Left renal cortex interstitium (tissue), 4 donors: ENCODE measurements at regions not wholly inside any gene's neighbourhood (a gene's known extent, or its start where the extent isn't known, plus 50 kb on each side); places are given as distances from the start of the nearest gene placed in this dataset.
"Not testable (repeated sequence)": the region's sequence is repeated elsewhere in the genome, so short reads cannot be mapped to it uniquely, and the experiment has no call there.

Source experiments
- DNase-seq, 4 donors: peaks; one replicate each; pipeline ENCODE4 v3.0.0-alpha.2; 2013; ENCODE audit warnings: low read depth in 4 of 4, low spot score in 2 of 4, missing footprints in 1 of 4

DNA sequence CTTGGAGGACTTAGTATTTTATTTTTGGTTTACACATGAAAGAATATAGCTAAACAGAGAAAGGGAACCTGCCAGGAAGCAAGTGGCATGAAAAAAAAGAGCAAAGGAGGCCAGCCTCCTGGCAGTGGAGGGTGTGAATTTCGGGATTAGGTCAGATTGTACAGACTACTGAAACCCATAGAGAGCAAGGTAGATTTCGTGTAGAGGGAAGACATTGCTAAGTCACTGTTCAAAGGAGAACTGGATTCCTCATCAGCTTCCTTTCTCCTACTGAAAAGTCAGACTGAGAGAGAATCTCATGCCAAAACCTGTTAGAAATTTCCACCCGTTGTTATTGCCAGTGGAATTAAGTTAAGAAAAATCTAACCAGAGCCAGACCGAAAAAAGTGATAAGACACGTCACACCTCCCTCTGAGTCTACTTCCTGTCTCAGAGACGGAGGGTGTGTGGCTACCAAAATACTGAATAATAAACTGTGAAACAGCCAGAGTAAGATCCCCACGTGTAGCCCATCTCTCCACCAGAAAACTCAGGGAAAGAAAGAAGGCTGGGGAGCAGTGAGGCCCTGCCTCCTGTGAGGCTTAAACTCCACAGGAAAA, 118.8 kb downstream of the SKIDA1 start:
- DNase-seq, result no peak

DNA sequence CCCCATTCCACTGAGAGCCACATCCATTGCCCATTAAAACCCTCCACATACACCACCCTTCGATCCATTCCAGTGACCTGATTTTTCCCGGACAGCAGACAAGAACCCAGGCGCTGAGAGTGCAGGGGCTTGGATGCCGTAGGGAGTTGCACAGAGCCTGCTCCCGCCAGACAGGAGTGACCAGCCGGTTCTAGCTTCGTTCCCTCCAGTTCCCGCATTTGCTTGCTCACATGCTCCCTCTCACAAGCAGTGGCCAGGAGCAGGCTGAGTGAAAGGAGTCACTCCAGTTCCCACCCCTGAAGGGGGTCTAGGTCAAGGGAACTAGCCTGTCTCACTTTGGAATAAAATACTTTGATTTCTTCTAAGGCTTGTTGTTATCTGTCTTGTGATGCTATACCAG, 119.5 kb downstream of the SKIDA1 start:
- DNase-seq, result no peak

DNA sequence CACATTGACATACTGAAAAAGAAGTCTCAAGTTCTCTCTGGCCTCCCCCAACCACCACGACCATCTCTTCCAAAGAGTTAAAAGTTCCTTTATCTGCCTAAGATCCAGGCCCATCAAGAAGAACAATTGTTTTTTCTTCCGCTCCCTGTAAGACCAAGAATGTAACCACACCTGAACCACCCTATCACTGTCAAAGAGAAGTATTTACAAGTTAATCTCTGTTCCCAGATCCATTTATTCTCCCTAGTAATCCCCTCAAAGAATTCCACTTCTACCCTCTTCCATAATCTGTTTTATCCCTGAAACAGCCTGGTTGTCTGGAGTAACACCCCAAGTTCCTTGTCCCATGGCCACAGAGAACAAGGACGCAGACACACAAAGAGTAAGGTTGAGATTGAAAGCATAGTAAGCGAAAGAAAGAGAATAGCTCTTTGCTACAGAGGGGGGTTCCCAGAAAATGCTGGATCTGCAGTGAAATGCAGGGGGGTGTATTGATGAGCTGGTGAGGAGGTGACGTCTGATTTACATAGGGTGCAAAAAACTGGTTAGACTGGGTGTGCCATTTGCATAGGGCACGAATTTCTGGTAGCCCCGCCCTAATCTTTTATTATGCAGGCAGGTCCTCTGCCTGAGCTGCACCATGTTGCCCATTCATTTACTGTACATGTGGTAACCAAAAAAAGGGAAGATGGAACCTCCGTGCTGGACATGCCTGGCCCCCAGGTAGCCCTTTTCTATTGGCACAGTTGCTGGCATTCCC, 122.0 kb downstream of the SKIDA1 start:
- DNase-seq, result no peak

DNA sequence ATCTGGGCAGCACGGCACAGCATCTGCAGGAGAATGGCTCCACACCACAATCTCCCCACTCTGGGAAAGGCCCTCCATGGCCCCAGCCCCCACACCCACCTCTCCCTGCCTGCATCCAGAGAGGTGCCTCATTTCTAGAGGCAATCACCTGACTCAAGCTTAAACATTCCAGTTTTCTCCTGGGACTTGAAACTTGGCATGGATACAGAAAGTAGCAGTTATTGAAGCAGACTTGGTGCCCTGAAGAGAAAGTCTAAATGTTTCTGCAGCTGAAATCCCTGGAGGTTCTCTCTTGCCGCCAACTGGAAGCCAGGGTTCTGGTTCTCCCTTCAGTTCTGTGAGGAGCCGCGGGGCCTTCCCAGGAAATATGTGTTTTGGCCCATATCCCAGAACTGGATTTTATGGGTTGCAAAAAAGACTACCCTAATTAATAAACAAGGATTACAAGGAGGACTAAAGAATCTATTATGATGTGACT, 122.8 kb downstream of the SKIDA1 start:
- no peak for DNase-seq

DNA sequence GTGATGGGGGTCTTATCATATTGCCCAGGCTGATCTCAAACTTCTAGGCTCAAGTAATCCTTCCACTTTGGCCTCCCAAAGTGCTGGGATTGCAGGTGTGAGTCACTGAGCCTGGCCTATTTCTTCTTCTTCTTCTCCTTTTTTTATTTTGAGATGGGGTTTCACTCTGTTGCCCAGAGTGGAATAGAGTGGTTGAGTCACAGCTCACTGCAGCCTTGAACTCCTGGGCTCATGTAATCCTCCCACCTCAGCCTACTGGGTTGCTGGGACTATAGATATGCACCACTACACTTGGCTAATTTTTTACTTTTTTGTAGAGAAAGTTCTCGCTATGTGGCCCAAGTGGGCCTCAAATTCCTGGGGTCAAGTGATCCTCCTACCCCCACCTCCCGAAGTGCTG, 124.3 kb downstream of the SKIDA1 start:
- no peak for DNase-seq

DNA sequence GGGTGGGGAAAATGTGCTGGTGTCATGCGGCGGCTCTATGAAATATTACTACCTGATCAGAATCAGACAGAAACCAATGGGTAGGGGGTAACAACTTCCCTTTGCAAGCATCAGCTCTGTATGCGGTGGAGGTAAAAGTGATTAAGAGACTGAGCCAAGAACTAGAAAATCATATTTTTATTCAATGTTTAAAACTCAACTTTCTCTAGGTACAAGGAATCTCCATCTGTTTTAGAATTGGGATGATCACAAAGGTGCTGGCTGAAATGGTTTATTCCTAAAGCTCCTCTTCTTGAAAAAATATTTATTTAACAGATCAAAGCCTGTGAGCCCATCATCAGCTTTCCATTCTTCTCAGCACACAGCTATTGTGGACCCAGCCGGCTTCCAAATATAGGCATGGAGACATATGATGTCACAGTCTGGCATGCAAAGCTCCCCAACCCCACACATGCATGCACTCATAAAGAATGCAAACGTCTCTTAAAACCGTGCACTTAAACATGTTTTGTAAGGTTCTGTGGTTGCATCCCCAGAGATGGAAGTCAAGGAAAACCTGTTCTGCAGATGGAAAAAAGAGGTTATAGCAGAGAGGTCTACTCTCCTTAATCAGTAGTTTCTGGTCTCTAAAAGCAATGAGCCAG, 126.0 kb downstream of the SKIDA1 start:
- peak in 2 of 4 donors; percentile 42 to 62 for DNase-seq

DNA sequence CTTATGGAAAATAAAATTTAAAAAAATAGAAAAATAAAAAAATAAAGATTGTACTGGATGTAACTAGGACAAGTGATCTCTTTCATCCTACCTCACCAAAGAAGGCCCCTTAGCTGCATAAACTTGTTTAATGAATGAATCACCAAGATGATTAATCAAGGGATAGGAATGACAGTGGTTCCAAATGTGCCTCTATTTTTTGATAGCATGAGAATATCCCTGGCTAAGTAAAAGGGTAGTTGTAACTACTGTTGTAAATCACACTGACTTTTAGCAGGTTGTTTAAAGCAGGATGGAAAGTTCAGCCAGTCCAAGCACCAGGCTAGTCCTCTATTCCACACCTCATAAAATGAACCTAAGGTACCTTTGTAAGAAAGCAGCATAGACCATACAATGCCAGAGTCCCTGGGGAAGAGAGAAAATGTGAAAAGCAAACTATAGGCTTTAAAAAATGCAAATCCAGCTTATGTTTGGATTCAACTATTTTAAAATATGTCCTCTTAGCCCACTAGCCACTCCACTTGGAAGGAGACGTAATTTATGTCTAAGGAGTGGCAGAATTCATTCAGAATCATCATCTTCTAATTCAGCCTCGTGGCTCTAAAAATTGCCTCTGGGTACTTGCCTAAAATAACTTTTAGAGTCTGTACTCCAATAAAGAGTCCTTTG, 126.8 kb downstream of the SKIDA1 start:
- no peak for DNase-seq

DNA sequence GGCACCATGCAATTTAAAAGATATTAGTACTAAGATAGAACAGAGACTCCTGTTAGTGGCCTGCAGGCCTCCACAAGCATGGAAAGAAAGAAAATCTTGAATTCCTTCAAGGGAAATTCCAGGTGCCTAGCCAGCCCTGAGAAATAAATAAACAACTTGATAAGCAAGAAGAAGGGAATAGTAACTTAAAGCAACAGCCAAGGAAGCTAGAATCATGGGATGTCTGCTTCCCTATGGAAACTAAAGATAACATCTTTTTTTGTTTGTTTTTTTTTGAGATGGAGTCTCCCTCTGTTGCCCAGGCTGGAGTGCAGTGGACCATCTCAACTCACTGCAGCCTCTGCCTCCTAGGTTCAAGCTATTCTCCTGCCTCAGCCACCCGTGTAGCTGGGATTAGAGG, 128.6 kb downstream of the SKIDA1 start:
- DNase-seq, result no peak

DNA sequence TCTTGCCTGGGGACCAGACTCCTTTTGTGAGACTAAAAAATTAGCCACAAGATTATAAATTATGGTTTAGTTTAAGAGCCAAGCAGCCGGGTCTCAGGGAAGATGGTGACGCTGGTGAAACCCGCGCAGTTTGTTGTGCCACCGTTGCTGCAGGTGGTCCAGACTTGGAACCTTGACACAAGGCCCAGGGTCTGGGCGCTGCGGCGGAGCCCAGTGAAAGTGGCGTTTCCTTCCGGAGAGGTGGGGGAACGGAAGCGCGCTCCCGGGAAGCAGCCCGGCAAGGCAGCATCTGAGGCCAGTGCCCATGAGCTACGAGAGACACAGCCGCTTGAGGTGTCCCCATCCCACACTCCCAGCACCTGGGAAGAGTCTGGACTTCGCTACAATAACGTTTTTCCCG, 131.6 kb downstream of the SKIDA1 start:
- DNase-seq, result no peak

DNA sequence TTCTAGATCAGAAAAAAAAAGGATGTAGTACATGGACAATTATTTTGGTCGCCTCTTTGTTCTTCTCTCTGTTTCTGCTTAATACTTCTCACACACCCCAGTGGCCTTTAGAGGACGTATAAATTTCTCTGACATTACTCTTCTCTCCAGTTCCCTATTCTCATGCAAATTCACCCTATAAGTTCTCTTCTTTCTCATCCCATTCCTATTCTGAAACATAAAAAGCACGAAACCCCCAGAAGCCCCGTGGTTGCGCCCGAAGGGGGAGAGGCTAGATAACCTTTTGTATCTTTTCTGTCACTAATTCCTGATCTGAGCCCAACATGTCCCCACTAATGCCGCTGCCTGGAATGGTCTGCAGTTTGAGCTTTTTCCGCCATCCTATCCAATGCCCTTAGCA, 136.9 kb downstream of the SKIDA1 start:
- no peak for DNase-seq

DNA sequence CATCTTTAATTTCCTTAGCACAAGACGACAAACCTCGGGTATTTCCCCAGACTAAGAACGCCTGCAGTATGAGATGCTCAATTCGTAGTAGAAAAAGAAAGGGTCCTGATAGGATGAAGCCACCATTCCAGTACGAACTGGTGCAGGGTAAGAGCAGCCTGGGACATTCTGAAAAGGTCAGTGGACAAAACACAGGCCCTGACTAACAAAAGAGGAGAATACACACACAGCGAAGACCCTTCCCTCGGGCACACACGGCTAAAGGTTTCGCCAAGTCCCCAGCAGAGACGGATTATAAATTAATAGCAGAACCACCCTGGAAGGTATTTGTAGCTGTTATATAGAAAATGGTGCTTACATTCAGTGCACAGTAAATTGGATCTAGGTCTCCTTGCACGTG, 137.6 kb downstream of the SKIDA1 start:
- DNase-seq, result no peak

DNA sequence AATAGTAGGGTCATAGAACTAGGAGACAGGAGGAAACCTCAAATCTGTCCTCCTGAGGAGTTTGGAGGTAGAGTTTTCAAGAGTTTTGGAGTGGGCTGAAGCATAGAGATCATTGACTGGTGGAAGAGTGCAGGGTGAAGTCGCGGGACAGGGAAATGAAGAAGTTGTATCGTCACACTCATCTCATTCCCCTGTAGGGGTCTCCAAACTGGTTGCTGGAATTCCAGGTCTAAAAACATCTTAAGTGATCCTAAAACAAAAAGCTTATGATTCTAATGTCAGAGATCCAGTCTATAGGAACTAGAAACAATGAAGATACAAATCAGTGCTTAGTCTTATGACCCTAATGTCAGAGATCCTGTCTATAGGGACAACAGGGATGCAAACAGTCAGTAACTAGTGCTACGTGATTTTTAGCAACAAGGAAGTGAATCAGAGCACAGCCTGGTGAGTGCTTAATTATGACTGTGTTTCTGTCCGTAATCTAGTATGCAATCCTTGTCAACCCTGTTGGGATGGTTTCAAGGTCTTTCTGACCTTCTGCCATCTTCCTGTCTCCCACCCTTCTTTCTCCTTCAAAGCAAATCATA, 139.4 kb downstream of the SKIDA1 start:
- no peak for DNase-seq

DNA sequence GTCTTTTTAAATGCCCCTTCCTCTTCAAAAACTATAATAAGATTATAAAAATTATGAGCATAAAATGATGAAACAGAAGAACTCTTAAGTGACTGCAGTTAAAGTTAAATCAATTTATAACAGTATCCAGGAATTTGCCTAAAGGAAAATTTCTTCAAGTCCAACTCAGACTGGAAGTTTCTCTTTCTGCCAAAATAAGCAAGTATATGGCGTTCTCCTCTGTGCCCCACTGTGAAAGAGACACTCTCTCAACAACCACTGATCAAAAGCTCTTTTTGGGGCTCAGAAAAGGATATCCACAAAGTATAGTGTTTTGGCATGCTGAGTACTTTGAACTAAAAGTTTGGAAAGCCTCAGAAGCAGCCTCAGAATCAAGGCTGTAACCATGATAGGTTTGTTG, 139.9 kb downstream of the SKIDA1 start:
- DNase-seq, result no peak

DNA sequence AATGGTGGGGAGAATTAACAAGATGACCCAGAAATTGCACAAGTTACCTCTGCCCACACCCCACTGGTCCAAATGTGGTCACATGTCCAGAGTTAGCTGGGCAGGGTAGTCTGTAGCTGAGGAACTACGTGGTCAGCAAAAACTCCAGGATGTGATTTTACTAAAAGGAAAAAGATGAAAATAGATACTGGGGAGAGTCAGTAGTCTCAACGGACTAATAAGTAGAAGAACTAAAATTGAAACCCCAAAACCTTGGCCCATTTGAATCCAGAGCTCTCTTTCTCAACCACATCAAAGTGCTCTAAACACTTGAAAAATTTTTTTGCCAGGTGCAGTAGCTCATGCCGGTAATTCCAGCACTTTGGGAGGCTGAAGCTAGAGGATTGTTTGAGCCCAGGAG, 146.3 kb downstream of the SKIDA1 start:
- DNase-seq, result no peak

DNA sequence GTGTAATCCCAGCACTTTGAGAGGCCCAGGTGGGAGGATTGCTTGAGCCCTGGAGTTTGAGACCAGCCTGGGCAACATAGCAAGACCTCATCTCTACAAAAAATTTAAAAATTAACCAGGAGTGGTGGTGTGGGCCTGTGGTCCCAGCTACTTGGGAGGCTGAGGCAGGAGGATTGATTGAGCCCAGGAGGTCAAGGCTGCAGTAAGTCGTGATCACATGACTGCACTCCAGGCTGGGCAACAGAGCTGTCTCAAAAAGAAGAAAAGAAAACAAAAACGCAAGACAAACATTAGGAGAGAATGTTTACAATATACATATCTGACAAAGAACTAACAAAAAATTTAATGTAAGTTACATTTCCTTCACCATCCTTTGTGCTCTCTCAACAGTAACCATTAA, 150.2 kb downstream of the SKIDA1 start:
- DNase-seq, result not testable (repeated sequence)

DNA sequence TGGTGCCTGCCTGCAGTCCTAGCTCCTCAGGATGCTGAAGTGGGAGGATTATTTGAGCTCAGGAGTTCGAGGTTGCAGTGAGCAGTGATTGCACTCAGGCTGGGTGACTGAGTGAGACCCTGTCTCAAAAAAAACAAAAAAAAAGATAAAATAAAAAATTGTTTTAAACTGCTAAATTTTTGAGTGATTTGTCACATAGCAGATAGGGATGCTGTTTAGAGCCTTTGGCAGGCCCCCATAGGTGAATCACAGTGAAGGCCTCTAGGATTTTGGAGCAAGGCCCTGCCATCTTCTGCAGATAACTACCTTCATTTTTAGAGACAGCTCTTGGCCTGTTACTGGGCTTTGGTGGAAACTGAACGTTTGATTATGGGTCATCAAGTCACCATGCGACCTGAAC, 151.6 kb downstream of the SKIDA1 start:
- not testable (repeated sequence) for DNase-seq

DNA sequence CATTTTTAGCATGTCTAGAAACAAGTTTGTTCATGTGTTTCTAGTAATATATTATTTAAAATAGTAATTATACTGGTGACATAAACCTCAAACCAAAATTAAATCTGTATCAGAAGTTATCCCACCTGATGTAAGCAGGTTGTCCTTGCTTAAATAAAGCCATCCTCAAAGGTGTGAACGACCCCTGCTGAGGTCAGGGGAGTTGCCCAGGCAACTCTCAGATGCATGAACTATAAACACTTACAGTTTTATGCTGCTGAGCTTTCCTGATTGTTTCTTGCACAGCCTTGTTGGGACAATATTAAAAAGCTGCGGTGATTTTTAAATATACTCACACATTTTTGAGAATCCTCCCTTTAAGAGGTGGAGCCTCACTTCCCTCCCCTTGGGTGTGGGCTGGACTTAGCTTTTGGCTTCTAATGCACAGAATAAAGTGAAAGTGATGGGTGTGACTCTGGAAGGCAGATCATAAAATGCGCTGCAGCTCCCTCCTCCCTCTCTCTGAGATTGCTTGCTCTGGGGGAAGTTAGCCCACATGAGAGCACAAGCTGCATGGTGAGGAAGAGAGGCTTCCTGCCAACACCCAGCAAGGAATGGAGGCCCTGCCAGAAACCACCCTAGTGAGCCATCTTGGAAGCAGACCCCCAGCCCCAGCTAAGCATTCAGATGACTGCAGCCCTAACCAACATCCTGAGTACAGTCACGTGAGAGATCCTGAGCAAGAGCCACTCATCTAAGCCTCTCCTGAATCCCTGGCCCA, 152.7 kb downstream of the SKIDA1 start:
- peak in 1 of 4 donors; percentile 61 for DNase-seq

DNA sequence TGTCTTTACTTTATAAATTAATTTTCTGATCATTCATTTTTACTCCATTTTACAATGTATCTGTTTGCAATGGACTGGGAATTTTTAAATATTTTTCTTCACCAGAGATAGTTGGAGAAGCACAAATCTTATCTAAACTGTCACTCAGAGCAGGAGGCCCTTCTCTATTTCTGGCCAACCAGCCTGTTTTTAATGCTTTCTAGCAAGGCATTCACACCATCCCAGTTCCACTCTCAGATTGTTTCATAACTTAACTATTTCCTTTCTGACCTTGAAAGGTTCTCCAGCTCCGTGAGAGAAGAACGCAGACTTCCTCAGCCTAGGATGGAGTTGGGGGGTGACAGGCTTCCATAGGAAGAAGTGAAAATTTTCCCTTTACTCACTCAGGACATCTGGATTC, 155.8 kb downstream of the SKIDA1 start:
- DNase-seq, result no peak

DNA sequence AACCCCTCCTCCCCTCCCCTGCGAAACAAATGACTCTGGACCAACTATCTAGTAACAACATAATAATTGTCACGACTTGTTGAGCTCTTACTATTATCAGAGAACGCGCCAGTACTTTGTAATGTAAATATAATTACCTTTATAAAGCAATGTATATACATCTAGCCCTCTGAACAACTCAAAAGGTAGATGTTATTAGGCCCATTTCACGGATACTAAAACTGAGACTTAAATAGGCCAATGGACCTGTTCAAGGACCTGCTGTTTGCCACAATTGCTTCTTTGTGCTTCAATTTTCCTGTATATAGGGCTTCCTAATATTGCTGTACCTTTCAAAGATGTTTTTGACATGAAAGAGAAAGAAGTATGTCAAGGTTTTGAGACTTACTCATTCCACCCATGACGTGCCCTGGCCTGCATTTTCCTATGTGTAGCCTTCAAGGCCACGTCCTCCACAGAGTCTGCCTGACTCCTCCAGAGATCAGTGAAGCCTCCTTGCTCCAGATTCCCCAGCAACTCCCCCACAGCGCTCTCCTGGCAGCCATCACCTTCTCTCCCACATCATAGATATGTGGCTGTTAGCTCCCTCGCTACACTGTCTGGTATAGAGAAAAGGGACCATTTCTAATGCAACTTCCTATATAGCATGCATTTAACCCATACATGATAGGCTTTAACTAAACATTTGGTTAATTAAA, 156.6 kb downstream of the SKIDA1 start:
- DNase-seq, result no peak
